ENCODE measurements at regions not wholly inside any gene's neighbourhood (a gene's known extent, or its start where the extent isn't known, plus 50 kb on each side); places are given as distances from the start of the nearest gene placed in this dataset.

GRCh38 chr4:38213083-38213805, 253.0 kb downstream of the PTTG2 start:
- TF ChIP-seq CTCF (IDR thresholded peaks at IDR 0.05; ENCODE audit: insufficient read depth, low read length, poor library complexity, severe bottlenecking) (no peak), EZH2phosphoT487 (conservative IDR thresholded peaks at IDR 0.05; ENCODE audit: low read length) (no peak)

All from SU-DHL-6 (cell line).